ENCODE measurements at regions not wholly inside any gene's neighbourhood (a gene's known extent, or its start where the extent isn't known, plus 50 kb on each side); places are given as distances from the start of the nearest gene placed in this dataset.
"Not testable (repeated sequence)": the region's sequence is repeated elsewhere in the genome, so short reads cannot be mapped to it uniquely, and the experiment has no call there.

- H3K9me3 Mint-ChIP-seq (ENCODE audit: low read depth), result peaks cover 7% of the 10 kb centered on the region
These were observed 82.3 kb upstream of the SLC24A3 start for GRCh38 chr20:19129976-19130612.

DNA sequence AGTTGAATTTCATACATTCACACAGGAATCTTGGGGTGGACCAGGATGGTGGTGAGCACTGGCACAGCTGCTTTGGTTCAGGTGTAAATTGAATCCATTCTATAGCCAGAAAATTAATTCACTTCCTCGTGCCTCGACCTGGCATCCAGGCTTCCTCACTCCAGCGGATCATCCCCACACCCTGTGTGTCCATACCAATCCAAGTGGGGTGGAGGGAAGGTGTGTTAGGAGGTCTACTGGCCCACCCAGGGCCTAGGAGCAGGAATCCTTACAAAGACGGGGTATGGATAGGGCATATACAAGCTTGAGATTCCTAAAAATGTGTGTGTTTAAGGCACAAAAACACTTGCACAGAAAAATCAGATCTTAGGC, 81.8 kb upstream of the SLC24A3 start:
- H3K9me3 Mint-ChIP-seq (ENCODE audit: low read depth), result peaks cover 9% of the 10 kb centered on the region
- no peaks in the 10 kb centered on the region for H3K36me3 Mint-ChIP-seq (ENCODE audit: insufficient read depth)
- H3K27ac Mint-ChIP-seq, result peak overlapping the region; percentile 47

More at GRCh38 chr20:19129976-19130612, 82.3 kb upstream of the SLC24A3 start:
- Mint-ChIP-seq H3K4me1 (ENCODE audit: low read depth) (peaks cover 9% of the 10 kb centered on the region), H3K4me3 (ENCODE audit: low read depth) (no peak overlapping the region), H3K27ac (peak overlapping the region; percentile 47), H3K36me3 (ENCODE audit: insufficient read depth) (no peaks in the 10 kb centered on the region), H3K27me3 (no peaks in the 10 kb centered on the region)
- no peak for DNase-seq (ENCODE audit: low spot score, unreplicated experiment)
- TF ChIP-seq, protein P1, sequence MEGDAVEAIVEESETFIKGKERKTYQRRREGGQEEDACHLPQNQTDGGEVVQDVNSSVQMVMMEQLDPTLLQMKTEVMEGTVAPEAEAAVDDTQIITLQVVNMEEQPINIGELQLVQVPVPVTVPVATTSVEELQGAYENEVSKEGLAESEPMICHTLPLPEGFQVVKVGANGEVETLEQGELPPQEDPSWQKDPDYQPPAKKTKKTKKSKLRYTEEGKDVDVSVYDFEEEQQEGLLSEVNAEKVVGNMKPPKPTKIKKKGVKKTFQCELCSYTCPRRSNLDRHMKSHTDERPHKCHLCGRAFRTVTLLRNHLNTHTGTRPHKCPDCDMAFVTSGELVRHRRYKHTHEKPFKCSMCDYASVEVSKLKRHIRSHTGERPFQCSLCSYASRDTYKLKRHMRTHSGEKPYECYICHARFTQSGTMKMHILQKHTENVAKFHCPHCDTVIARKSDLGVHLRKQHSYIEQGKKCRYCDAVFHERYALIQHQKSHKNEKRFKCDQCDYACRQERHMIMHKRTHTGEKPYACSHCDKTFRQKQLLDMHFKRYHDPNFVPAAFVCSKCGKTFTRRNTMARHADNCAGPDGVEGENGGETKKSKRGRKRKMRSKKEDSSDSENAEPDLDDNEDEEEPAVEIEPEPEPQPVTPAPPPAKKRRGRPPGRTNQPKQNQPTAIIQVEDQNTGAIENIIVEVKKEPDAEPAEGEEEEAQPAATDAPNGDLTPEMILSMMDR (IDR thresholded peaks at IDR 0.05; ENCODE audit: unreplicated experiment), result no peak

DNA sequence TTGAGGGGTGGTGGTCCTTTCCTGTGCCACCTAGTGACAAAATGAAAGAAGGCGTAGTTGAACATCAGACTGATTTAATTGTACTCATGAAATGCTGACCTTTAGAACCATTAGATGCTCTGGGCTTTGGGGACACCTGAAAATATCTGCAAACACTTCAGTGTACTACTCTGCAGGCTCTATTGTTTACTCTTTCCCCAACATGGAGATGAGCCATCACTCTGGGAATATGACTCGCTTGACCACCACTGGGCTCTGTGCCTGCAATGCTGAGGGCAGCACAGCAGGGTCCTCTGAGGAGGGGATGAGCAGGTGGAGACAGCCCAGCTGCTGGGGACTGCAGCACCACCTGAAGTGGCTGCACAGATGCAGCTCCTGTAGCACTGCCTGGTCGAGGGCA, 74.8 kb upstream of the SLC24A3 start:
- Mint-ChIP-seq H3K9me3 (ENCODE audit: low read depth) (peaks cover 31% of the 10 kb centered on the region), H3K36me3 (ENCODE audit: insufficient read depth) (peaks cover 1% of the 10 kb centered on the region), H3K4me1 (ENCODE audit: low read depth) (no peaks in the 10 kb centered on the region), H3K4me3 (ENCODE audit: low read depth) (no peak overlapping the region), H3K27ac (no peak overlapping the region), H3K27me3 (peaks cover 6% of the 10 kb centered on the region)
- TF ChIP-seq, protein P1 (IDR thresholded peaks at IDR 0.05; ENCODE audit: unreplicated experiment), result no peak
- no peak for DNase-seq (ENCODE audit: low spot score, unreplicated experiment)

More for the DNA sequence above, 81.8 kb upstream of the SLC24A3 start:
- Mint-ChIP-seq H3K4me3 (ENCODE audit: low read depth) (no peak overlapping the region), H3K4me1 (ENCODE audit: low read depth) (peaks cover 9% of the 10 kb centered on the region), H3K27me3 (no peaks in the 10 kb centered on the region)
- DNase-seq (ENCODE audit: low spot score, unreplicated experiment), result no peak
- TF ChIP-seq, protein P1 (IDR thresholded peaks at IDR 0.05; ENCODE audit: unreplicated experiment), result no peak

GRCh38 chr20:19138758-19139157, 73.7 kb upstream of the SLC24A3 start:
- Mint-ChIP-seq H3K4me1 (ENCODE audit: low read depth) (no peaks in the 10 kb centered on the region), H3K27ac (no peak overlapping the region), H3K36me3 (ENCODE audit: insufficient read depth) (peaks cover 1% of the 10 kb centered on the region), H3K27me3 (peaks cover 9% of the 10 kb centered on the region), H3K4me3 (ENCODE audit: low read depth) (no peak overlapping the region), H3K9me3 (ENCODE audit: low read depth) (peaks cover 31% of the 10 kb centered on the region)
- no peak for DNase-seq (ENCODE audit: low spot score, unreplicated experiment)
- TF ChIP-seq, protein P1 (IDR thresholded peaks at IDR 0.05; ENCODE audit: unreplicated experiment), result no peak

DNA sequence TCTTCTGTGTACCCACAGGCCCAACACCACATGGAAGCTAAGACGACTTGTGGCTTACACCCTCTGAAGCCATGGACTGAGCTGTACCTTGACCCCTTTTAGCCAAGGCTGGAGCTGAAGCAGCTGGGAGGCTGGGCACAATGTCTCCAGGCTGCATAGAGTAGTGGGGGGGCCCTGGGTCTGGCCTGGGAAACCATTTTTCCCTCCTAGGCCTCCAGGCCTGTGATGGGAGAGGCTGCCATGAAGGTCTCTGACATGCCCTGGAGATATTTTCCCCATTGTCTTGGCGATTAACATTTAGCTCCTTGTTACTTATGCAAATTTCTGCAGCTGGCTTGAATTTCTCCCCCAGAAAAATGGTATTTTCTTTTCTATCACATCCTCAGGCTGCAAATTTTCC, 72.9 kb upstream of the SLC24A3 start:
- H3K27me3 Mint-ChIP-seq; H3K4me1 Mint-ChIP-seq (ENCODE audit: low read depth); H3K36me3 Mint-ChIP-seq (ENCODE audit: insufficient read depth); H3K27ac Mint-ChIP-seq; DNase-seq (ENCODE audit: low spot score, unreplicated experiment); H3K4me3 Mint-ChIP-seq (ENCODE audit: low read depth): not testable (repeated sequence)
- H3K9me3 Mint-ChIP-seq (ENCODE audit: low read depth), result peaks cover 28% of the 10 kb centered on the region

GRCh38 chr20:19141998-19142397, 70.4 kb upstream of the SLC24A3 start:
- Mint-ChIP-seq H3K9me3 (ENCODE audit: low read depth) (peaks cover 19% of the 10 kb centered on the region), H3K27me3 (peaks cover 9% of the 10 kb centered on the region), H3K36me3 (ENCODE audit: insufficient read depth) (no peaks in the 10 kb centered on the region), H3K27ac (no peak overlapping the region), H3K4me3 (ENCODE audit: low read depth) (no peak overlapping the region), H3K4me1 (ENCODE audit: low read depth) (no peaks in the 10 kb centered on the region)
- TF ChIP-seq, protein P1 (IDR thresholded peaks at IDR 0.05; ENCODE audit: unreplicated experiment), result no peak
- DNase-seq (ENCODE audit: low spot score, unreplicated experiment), result no peak

Data from progenitor cell of endocrine pancreas (in vitro differentiated cells).